ENCODE measurements at regions not wholly inside any gene's neighbourhood (a gene's known extent, or its start where the extent isn't known, plus 50 kb on each side); places are given as distances from the start of the nearest gene placed in this dataset.
A peak's percentile ranks its signal among the peaks of the same experiment; 100 is the strongest.

- H3K27me3 Mint-ChIP-seq (ENCODE audit: low read depth), result peaks cover 73% of the 10 kb centered on the region
- no peaks in the 10 kb centered on the region for H3K9me3 Mint-ChIP-seq
- no peak overlapping the region for H3K4me3 Mint-ChIP-seq
- H3K4me1 Mint-ChIP-seq, result peaks cover 8% of the 10 kb centered on the region
- no peak overlapping the region for H3K27ac Mint-ChIP-seq
- H3K36me3 Mint-ChIP-seq (ENCODE audit: low read depth), result no peaks in the 10 kb centered on the region
- no peak for TF ChIP-seq CTCF (IDR thresholded peaks at IDR 0.05; ENCODE audit: unreplicated experiment in 3 of 3)
Measured at GRCh38 chr20:51093240-51093763, 70.4 kb upstream of the KCNG1 start.

GRCh38 chr20:51092338-51092737 lies 69.4 kb upstream of the KCNG1 start:
- Mint-ChIP-seq H3K4me1 (peaks cover 7% of the 10 kb centered on the region), H3K9me3 (no peaks in the 10 kb centered on the region), H3K4me3 (no peak overlapping the region), H3K36me3 (ENCODE audit: low read depth) (no peaks in the 10 kb centered on the region), H3K27ac (no peak overlapping the region), H3K27me3 (ENCODE audit: low read depth) (peaks cover 77% of the 10 kb centered on the region)
- no peak for TF ChIP-seq CTCF (IDR thresholded peaks at IDR 0.05; ENCODE audit: unreplicated experiment in 3 of 3)

DNA sequence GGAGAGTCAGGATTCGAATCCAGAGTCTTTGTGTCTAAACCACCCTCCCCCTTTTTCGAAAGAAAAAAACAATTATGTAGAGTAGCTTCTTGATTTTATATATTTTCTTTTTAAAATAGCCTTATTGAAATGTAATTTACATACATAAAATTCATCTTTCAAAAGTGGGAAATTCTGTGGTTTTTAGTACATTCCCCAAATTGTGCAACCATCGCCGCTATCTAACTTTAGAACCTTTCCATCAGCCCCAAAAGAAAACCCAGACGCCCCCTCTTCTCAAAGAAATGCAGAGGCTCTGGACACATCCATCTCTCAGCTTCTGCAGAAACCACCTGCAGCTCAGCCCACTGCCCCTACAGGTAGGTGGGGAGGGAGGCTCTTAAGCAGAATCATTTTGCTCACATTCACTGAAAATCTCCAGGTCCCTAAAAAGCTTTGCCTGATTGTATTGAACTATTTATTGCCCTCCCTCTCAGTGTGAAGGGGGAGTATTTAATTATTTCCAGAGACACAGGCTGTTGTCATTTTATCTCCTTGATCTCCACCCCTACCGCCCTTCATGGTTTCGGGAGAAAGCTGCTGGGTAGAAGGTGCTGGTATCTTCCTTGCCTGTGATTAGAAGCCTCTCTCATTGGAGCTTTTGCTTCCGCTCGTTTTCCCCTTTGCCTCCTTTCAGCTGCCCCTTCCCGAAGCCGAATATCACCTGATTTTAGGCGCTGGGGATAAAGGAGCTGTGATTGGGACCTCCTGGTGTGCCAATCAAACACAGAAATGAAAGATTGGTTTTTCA lies 68.7 kb upstream of the KCNG1 start:
- Mint-ChIP-seq H3K36me3 (ENCODE audit: low read depth) (no peaks in the 10 kb centered on the region), H3K27me3 (ENCODE audit: low read depth) (peaks cover 73% of the 10 kb centered on the region), H3K9me3 (no peaks in the 10 kb centered on the region), H3K4me1 (peaks cover 7% of the 10 kb centered on the region), H3K27ac (no peak overlapping the region), H3K4me3 (peak overlapping the region in 1 of 3 experiments; percentile 10)
- TF ChIP-seq CTCF (IDR thresholded peaks at IDR 0.05; ENCODE audit: unreplicated experiment in 3 of 3), result no peak

DNA sequence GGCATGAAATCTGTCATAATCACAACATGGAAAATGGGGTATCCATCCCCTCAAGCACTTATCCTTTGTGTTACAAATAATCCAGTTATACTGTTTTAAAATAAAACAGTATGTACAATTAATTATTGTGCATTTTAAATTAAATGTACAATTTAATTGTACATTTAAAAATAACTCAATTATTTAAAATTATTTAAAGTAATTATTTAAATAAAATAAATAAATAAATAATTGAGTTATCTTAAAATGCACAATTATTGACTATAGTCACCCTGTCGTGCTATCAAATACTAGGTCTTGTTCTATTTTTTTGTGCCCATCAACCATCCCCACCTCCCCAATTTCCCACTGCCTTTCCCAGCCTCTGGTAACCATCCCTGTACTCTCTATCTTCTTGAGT lies 66.9 kb upstream of the KCNG1 start:
- Mint-ChIP-seq H3K27ac (no peak overlapping the region), H3K36me3 (ENCODE audit: low read depth) (no peaks in the 10 kb centered on the region), H3K4me1 (peaks cover 7% of the 10 kb centered on the region), H3K9me3 (no peaks in the 10 kb centered on the region), H3K27me3 (ENCODE audit: low read depth) (peaks cover 68% of the 10 kb centered on the region), H3K4me3 (no peak overlapping the region)
- no peak for TF ChIP-seq CTCF (IDR thresholded peaks at IDR 0.05; ENCODE audit: unreplicated experiment in 3 of 3)

DNA sequence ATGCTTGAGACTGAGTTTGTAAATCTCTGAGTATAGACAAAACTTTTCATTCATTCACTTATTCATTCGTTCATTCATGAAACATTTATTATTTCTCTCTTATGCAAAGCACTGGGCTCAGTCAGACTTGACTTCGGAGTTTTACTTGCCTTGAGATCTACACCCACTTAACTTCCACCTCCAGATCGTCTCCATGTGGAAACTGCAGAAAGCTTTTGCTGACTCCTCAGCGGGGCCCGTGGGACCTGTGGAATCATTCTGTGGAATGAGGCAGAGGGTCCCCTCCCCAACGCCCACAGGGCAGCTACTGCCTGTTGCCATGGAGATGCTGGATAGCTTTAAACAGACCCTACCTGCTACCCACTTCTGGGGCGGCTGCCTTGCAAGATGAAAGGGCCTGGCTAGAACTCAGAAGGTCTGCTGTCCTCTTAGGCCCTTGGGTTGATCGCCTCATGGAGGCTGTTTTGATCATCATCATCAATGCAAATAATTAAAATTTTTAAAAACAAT lies 66.4 kb upstream of the KCNG1 start:
- Mint-ChIP-seq H3K4me1 (peaks cover 7% of the 10 kb centered on the region), H3K36me3 (ENCODE audit: low read depth) (no peaks in the 10 kb centered on the region), H3K4me3 (no peak overlapping the region), H3K27ac (no peak overlapping the region), H3K9me3 (no peaks in the 10 kb centered on the region), H3K27me3 (ENCODE audit: low read depth) (peaks cover 67% of the 10 kb centered on the region)
- no peak for TF ChIP-seq CTCF (IDR thresholded peaks at IDR 0.05; ENCODE audit: unreplicated experiment in 3 of 3)

- H3K36me3 Mint-ChIP-seq (ENCODE audit: low read depth), result no peaks in the 10 kb centered on the region
- no peak overlapping the region for H3K4me3 Mint-ChIP-seq
- H3K4me1 Mint-ChIP-seq, result peaks cover 7% of the 10 kb centered on the region
- H3K9me3 Mint-ChIP-seq, result no peaks in the 10 kb centered on the region
- peak overlapping the region; percentile 5 to 74 (median 73) for H3K27ac Mint-ChIP-seq
- TF ChIP-seq CTCF (IDR thresholded peaks at IDR 0.05; ENCODE audit: unreplicated experiment in 3 of 3), result no peak
- H3K27me3 Mint-ChIP-seq (ENCODE audit: low read depth), result peaks cover 65% of the 10 kb centered on the region
Measured at GRCh38 chr20:51087266-51087665, 64.4 kb upstream of the KCNG1 start.

Measured in nephron (organoid).